GM20000 (cell line): ENCODE measurements at regions not wholly inside any gene's neighbourhood (a gene's known extent, or its start where the extent isn't known, plus 50 kb on each side); places are given as distances from the start of the nearest gene placed in this dataset.
"Not testable (repeated sequence)": the region's sequence is repeated elsewhere in the genome, so short reads cannot be mapped to it uniquely, and the experiment has no call there.

Experiments
- DNase-seq: peaks from one replicate; pipeline ENCODE4 v3.0.0; 2012; ENCODE audit warnings: low spot score
- CTCF ChIP-seq: IDR thresholded peaks from 2 replicates; pipeline ENCODE4 v1.5.1; 2012; ENCODE audit warnings: mild to moderate bottlenecking, control low read depth; ENCODE audit errors: extremely low read depth, missing control alignments

- no peak for DNase-seq
- TF ChIP-seq CTCF: no peak
Observed at GRCh38 chr12:83954071-83954789, 958.4 kb downstream of the SLC6A15 start.

DNA sequence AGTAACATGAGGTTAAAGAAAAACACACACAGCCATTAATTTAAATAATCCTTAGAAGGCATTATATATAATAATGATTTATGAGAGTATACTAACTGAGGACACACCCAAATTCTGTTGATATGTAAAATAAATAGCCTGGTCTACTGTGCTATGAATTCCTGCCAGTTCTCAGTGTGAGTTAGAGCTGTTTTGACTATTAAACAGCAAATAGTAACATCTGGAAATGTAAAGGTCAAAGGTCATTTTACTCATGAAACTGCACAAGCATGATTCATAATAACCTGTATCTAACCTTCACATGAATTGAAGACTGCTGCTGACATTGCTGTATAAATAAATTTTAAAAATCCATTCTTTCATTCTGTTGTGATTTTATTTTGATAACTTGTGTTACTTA is 966.7 kb downstream of the SLC6A15 start:
- no peak for TF ChIP-seq CTCF
- DNase-seq: no peak

DNA sequence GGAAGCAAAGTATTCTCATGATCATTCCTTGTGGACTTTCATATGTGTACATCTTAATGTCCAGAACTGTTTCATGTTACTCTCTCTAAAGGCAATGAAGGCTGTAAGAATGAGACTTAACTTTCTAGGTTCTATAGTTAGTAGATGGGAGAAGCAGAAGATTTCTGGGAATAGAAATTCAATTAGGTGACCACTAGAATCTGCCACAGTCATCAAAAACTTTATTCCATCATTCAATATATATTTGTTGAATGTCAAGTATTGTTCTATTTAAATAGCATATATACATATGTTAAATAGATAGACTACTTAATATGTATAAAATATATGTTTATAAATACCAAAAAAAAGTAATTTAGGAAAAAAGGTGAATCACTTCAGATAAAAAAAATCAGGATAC is 972.9 kb downstream of the SLC6A15 start:
- no peak for DNase-seq
- no peak for TF ChIP-seq CTCF

- TF ChIP-seq CTCF: no peak
- DNase-seq: no peak
Observed at GRCh38 chr12:83933615-83934014, 979.0 kb downstream of the SLC6A15 start.

GRCh38 chr12:83932011-83932410 is 980.6 kb downstream of the SLC6A15 start:
- DNase-seq: no peak
- TF ChIP-seq CTCF: no peak

DNA sequence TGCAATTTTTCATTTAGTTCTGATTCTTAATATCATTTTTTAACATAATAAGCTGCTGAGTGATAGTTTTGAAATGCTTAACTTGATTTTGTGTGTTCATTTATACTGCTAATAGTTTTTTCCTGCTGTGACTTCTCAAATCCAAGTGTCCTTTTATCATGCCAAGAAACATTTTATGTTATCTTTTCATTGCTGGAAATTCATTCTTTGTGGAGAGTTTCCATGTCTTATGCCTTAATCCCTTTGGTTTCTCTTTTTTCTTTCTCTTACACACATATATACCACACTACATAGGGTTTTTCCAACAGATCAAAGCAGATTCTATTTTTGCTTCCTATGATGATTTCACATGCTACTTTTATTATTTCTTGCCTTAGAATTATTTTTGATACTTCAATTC is 981.1 kb downstream of the SLC6A15 start:
- DNase-seq: no peak
- TF ChIP-seq CTCF: no peak

DNA sequence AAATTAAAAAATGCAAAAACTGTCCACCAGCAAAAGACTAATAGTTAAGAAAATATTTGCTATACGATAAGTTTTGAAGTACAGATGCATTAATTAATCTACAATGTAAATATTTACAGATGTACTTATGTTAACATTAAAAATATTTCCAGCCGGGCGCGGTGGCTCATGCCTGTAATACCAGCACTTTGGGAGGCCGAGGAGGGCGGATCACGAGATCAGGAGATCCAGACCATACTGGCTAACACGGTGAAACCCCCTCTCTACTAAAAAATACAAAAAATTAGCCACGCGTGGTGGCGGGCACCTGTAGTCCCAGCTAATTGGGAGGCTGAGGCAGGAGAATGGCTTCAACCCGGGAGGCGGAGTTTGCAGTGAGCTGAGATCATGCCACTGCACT is 982.8 kb downstream of the SLC6A15 start:
- DNase-seq: not testable (repeated sequence)
